SJCRH30 (cell line): ENCODE measurements at regions not wholly inside any gene's neighbourhood (a gene's known extent, or its start where the extent isn't known, plus 50 kb on each side); places are given as distances from the start of the nearest gene placed in this dataset.
A peak's percentile ranks its signal among the peaks of the same experiment; 100 is the strongest.

Experiments used
- DNase-seq, 2 experiments: peaks; one replicate each; pipeline ENCODE4 v3.0.0-alpha.2; 2015 to 2020
- H3K27ac ChIP-seq: fragments of 250-450 bp; sonication (Bioruptor Pico); 2 replicates; pipeline ENCODE4 v1.5.1; 2020; ENCODE audit warnings: mild to moderate bottlenecking, moderate library complexity
- H3K27me3 ChIP-seq: fragments of 250-450 bp; sonication (Bioruptor Pico); 2 replicates; pipeline ENCODE4 v1.5.1; 2020; ENCODE audit warnings: mild to moderate bottlenecking, moderate library complexity
- H3K36me3 ChIP-seq: fragments of 250-450 bp; sonication (Bioruptor Pico); 2 replicates; pipeline ENCODE4 v1.5.1; 2020; ENCODE audit warnings: mild to moderate bottlenecking, moderate library complexity
- H3K4me1 ChIP-seq: fragments of 250-450 bp; sonication (Bioruptor Pico); 2 replicates; pipeline ENCODE4 v1.5.1; 2020; ENCODE audit warnings: mild to moderate bottlenecking, moderate library complexity
- H3K4me3 ChIP-seq: fragments of 250-450 bp; sonication (Bioruptor Pico); 2 replicates; pipeline ENCODE4 v1.5.1; 2020; ENCODE audit warnings: mild to moderate bottlenecking, moderate library complexity
- H3K9me3 ChIP-seq: fragments of 250-450 bp; sonication (Bioruptor Pico); replicated peaks from 2 replicates; pipeline ENCODE4 v1.5.1; 2020; ENCODE audit warnings: mild to moderate bottlenecking, moderate library complexity

GRCh38 chr9:11092974-11093373 is 480.2 kb upstream of the PTPRD start:
- H3K9me3 ChIP-seq, result no peaks in the 10 kb centered on the region
- H3K4me1 ChIP-seq, result no peaks in the 10 kb centered on the region
- H3K36me3 ChIP-seq, result no peaks in the 10 kb centered on the region

GRCh38 chr9:11097020-11097419 is 484.2 kb upstream of the PTPRD start:
- no peaks in the 10 kb centered on the region for H3K4me1 ChIP-seq
- DNase-seq, result no peak
- no peaks in the 10 kb centered on the region for H3K27me3 ChIP-seq
- H3K9me3 ChIP-seq, result no peaks in the 10 kb centered on the region
- no peaks in the 10 kb centered on the region for H3K36me3 ChIP-seq
- H3K27ac ChIP-seq, result no peak overlapping the region
- H3K4me3 ChIP-seq, result no peak overlapping the region

More at GRCh38 chr9:11092974-11093373, 480.2 kb upstream of the PTPRD start:
- Histone ChIP-seq H3K27ac (no peak overlapping the region), H3K27me3 (no peaks in the 10 kb centered on the region), H3K4me3 (no peak overlapping the region)
- DNase-seq, result no peak

GRCh38 chr9:11103525-11103924 is 490.7 kb upstream of the PTPRD start:
- Histone ChIP-seq H3K27me3 (no peaks in the 10 kb centered on the region), H3K9me3 (no peaks in the 10 kb centered on the region), H3K27ac (no peak overlapping the region), H3K4me1 (no peaks in the 10 kb centered on the region), H3K4me3 (no peak overlapping the region), H3K36me3 (no peaks in the 10 kb centered on the region)
- DNase-seq, result peak; percentile 4 to 43

GRCh38 chr9:11107196-11107595 is 494.4 kb upstream of the PTPRD start:
- no peak for DNase-seq
- H3K27me3 ChIP-seq, result no peaks in the 10 kb centered on the region
- no peak overlapping the region for H3K4me3 ChIP-seq
- no peaks in the 10 kb centered on the region for H3K36me3 ChIP-seq
- no peak overlapping the region for H3K27ac ChIP-seq
- H3K4me1 ChIP-seq, result no peaks in the 10 kb centered on the region
- no peaks in the 10 kb centered on the region for H3K9me3 ChIP-seq

GRCh38 chr9:11128156-11128555 is 515.4 kb upstream of the PTPRD start:
- Histone ChIP-seq H3K27ac (no peak overlapping the region), H3K36me3 (no peaks in the 10 kb centered on the region), H3K4me1 (no peaks in the 10 kb centered on the region), H3K9me3 (no peaks in the 10 kb centered on the region), H3K27me3 (no peaks in the 10 kb centered on the region), H3K4me3 (no peak overlapping the region)
- DNase-seq, result no peak

- Histone ChIP-seq H3K27ac (no peak overlapping the region), H3K4me1 (no peaks in the 10 kb centered on the region), H3K4me3 (no peak overlapping the region), H3K9me3 (no peaks in the 10 kb centered on the region), H3K27me3 (no peaks in the 10 kb centered on the region), H3K36me3 (no peaks in the 10 kb centered on the region)
- no peak for DNase-seq
These were observed 523.0 kb upstream of the PTPRD start for GRCh38 chr9:11135851-11136250.

GRCh38 chr9:11141357-11141756 is 528.6 kb upstream of the PTPRD start:
- Histone ChIP-seq H3K4me1 (no peaks in the 10 kb centered on the region), H3K27ac (no peak overlapping the region), H3K9me3 (no peaks in the 10 kb centered on the region), H3K27me3 (no peaks in the 10 kb centered on the region; the same call in 1 of the 2 replicates), H3K4me3 (no peak overlapping the region), H3K36me3 (no peaks in the 10 kb centered on the region)
- DNase-seq, result no peak

- H3K4me3 ChIP-seq, result no peak overlapping the region
- H3K9me3 ChIP-seq, result no peaks in the 10 kb centered on the region
- no peak overlapping the region for H3K27ac ChIP-seq
- no peaks in the 10 kb centered on the region for H3K36me3 ChIP-seq
- no peaks in the 10 kb centered on the region for H3K4me1 ChIP-seq
- no peak for DNase-seq
- no peaks in the 10 kb centered on the region; the same call in 1 of the 2 replicates for H3K27me3 ChIP-seq
These were observed 530.4 kb upstream of the PTPRD start for GRCh38 chr9:11142965-11143738.

GRCh38 chr9:11144746-11145145 is 531.9 kb upstream of the PTPRD start:
- no peaks in the 10 kb centered on the region for H3K36me3 ChIP-seq
- no peak overlapping the region for H3K27ac ChIP-seq
- no peak overlapping the region for H3K4me3 ChIP-seq
- no peaks in the 10 kb centered on the region; the same call in 1 of the 2 replicates for H3K27me3 ChIP-seq
- DNase-seq, result no peak
- no peaks in the 10 kb centered on the region for H3K9me3 ChIP-seq
- H3K4me1 ChIP-seq, result no peaks in the 10 kb centered on the region

GRCh38 chr9:11148189-11148588 is 535.4 kb upstream of the PTPRD start:
- Histone ChIP-seq H3K27ac (no peak overlapping the region), H3K4me3 (no peak overlapping the region), H3K9me3 (no peaks in the 10 kb centered on the region), H3K4me1 (no peaks in the 10 kb centered on the region), H3K36me3 (no peaks in the 10 kb centered on the region), H3K27me3 (no peaks in the 10 kb centered on the region; the same call in 1 of the 2 replicates)
- no peak for DNase-seq

- no peak overlapping the region for H3K27ac ChIP-seq
- H3K4me1 ChIP-seq, result no peaks in the 10 kb centered on the region
- peak in 1 of 2 experiments; percentile 2 for DNase-seq
- no peaks in the 10 kb centered on the region; the same call in 1 of the 2 replicates for H3K27me3 ChIP-seq
- no peak overlapping the region for H3K4me3 ChIP-seq
- no peaks in the 10 kb centered on the region for H3K36me3 ChIP-seq
- no peaks in the 10 kb centered on the region for H3K9me3 ChIP-seq
These were observed 536.3 kb upstream of the PTPRD start for GRCh38 chr9:11149065-11149464.

- Histone ChIP-seq H3K4me1 (no peaks in the 10 kb centered on the region), H3K27me3 (no peaks in the 10 kb centered on the region), H3K4me3 (no peak overlapping the region), H3K27ac (no peak overlapping the region), H3K9me3 (no peaks in the 10 kb centered on the region), H3K36me3 (no peaks in the 10 kb centered on the region)
- no peak for DNase-seq
These were observed 545.3 kb upstream of the PTPRD start for GRCh38 chr9:11158063-11158462.

- Histone ChIP-seq H3K27me3 (no peaks in the 10 kb centered on the region), H3K4me3 (no peak overlapping the region), H3K36me3 (no peaks in the 10 kb centered on the region), H3K27ac (no peak overlapping the region), H3K4me1 (no peaks in the 10 kb centered on the region), H3K9me3 (no peaks in the 10 kb centered on the region)
- DNase-seq, result no peak
These were observed 545.9 kb upstream of the PTPRD start for GRCh38 chr9:11158676-11159075.

GRCh38 chr9:11159318-11159862 is 546.6 kb upstream of the PTPRD start:
- Histone ChIP-seq H3K4me1 (no peaks in the 10 kb centered on the region), H3K4me3 (no peak overlapping the region), H3K27ac (no peak overlapping the region), H3K9me3 (no peaks in the 10 kb centered on the region), H3K27me3 (no peaks in the 10 kb centered on the region), H3K36me3 (no peaks in the 10 kb centered on the region)
- DNase-seq, result no peak

- H3K36me3 ChIP-seq, result no peaks in the 10 kb centered on the region
- no peak overlapping the region for H3K27ac ChIP-seq
- H3K9me3 ChIP-seq, result no peaks in the 10 kb centered on the region
- H3K4me3 ChIP-seq, result no peak overlapping the region
- no peaks in the 10 kb centered on the region for H3K4me1 ChIP-seq
- no peak for DNase-seq
- no peaks in the 10 kb centered on the region for H3K27me3 ChIP-seq
These were observed 551.0 kb upstream of the PTPRD start for GRCh38 chr9:11163843-11164242.

GRCh38 chr9:11182001-11182400 is 569.2 kb upstream of the PTPRD start:
- Histone ChIP-seq H3K36me3 (no peaks in the 10 kb centered on the region), H3K27ac (no peak overlapping the region), H3K4me3 (no peak overlapping the region), H3K4me1 (no peaks in the 10 kb centered on the region), H3K9me3 (no peaks in the 10 kb centered on the region), H3K27me3 (no peaks in the 10 kb centered on the region)
- DNase-seq, result no peak
